Inferior parietal cortex (tissue), 1 donor: ENCODE measurements at regions not wholly inside any gene's neighbourhood (a gene's known extent, or its start where the extent isn't known, plus 50 kb on each side); places are given as distances from the start of the nearest gene placed in this dataset.

ENCODE experiments used
- DNase-seq: peaks from one replicate; pipeline ENCODE4 v3.0.0-alpha.2; 2016; ENCODE audit errors: extremely low spot score

DNA sequence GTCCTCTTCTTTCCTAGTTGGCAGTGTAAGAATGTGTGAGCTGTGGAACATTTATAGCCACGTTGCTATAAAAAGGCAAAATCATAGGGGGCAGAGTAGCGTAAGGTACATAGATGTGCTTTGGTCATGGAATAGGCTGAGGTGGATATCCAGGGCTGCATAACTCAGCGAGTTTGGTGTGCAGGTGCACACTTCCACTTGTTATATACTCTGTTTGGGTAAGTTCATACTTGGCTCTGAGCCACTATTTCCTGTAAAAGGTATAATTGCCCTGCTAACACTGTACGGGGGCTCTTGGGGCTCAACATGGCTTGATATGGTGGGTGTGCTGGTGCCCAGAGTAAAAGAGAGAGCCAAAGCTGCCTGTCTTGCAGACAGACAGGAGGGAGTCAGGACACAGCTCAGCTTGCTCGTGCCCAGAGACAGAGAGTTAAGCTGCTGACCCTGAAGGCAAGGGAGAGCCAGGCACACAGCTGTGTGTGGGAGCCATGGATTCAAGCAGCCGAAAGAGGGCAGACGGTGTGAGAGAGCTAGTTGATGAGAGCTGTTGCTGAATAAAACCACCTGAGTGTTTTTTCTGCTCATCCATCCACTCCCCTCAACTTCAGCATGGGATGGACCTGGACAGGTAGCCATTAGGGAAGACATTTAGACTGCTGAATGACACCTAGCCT is 126.7 kb downstream of the DKK1 start:
- DNase-seq: no peak

DNA sequence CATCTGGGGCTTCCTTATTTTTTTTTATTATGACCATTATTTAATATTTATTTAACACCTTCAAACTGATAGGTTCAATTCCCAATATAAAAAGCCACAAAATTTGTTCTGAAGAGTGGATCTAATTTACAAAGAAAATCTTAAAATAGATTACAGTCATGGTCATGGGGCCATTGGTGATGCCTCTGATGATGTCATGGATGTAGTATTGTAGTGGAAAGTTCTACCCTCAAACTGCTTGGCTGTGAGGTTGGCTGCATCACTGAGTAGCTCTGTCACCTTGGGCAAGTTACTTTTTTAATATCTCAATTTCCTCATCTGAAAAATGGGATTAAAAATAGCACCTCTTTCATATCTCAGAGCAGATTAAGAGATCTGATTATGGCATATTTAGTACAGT is 128.5 kb downstream of the DKK1 start:
- no peak for DNase-seq

DNA sequence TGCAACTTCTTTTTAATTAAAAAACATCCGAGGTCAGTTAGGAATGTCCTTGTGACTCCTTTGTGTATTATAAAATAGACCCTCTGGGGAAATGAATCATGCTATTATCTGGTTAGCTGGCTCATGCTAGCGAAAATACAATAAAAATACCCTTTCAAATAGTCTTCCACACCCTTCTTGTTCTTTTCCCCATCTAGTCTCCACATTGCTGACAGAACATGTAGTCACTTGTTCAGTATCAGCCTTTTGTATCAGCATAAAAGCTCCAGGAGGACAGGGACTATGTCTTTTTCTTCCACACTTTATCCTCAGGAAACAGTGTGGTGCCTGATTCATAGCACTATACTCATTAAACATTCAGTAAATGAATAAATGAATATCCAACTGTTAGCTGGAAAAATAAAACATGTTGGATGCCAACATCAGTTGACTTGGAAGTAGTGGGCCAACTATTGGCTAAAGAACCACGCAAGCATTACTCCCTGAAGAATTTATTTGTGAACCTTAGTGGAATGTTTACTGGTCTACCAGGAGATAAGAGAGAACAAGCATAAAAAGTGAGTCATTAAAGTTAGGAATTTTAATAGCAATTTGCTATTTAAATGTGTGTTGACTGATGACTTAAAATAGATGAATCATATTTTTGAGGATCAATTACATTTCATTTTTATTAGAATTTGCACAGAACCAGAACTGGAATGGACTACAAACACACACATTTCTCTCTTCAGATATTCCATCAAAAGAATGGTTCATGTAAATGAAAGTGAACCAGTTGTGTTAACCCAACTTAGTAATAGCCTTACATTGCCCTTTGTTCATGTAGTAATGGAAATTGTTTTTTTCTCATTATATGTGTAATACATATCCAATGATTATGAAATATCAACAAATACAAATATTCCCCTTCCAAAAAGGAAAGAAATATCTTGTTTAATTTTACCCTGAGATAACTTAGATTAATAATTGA is 129.6 kb downstream of the DKK1 start:
- no peak for DNase-seq

DNA sequence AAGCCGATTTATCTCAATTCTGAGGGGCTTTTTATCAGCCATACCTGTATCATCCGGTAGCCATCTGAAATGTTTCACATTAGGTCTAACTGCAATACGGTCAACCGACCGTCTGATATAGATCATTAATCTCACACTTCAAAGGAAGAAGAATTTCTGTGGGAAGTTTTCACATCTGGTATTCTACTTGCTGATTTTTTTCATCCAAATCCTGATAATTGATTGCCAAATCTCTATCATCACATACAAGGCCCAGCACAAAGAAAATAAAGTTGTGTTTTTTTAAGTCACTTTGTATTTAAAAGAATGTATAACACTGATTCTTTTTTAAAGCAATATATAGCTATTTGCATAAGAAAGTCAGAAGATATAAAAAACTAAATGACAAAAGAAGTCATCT is 132.3 kb downstream of the DKK1 start:
- no peak for DNase-seq

DNA sequence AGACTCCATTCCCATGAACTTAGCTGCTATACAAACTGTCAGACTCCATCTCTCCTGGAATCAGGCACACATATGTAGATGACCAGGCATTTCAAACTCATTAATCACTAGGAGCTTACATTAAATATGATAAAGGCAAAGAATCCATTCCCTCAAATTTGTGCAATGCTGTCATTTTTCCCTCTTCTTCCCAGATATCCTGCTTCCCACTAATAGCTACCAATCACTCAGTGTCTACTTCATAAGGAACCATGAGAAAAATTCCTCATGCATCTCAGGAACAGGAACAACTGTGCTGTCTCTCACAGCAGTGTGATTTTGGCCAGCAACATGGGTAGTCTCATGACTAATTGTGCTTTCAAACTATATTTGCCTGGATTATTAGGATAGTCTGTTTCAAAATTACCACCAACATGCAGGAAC is 133.9 kb downstream of the DKK1 start:
- DNase-seq: no peak

DNA sequence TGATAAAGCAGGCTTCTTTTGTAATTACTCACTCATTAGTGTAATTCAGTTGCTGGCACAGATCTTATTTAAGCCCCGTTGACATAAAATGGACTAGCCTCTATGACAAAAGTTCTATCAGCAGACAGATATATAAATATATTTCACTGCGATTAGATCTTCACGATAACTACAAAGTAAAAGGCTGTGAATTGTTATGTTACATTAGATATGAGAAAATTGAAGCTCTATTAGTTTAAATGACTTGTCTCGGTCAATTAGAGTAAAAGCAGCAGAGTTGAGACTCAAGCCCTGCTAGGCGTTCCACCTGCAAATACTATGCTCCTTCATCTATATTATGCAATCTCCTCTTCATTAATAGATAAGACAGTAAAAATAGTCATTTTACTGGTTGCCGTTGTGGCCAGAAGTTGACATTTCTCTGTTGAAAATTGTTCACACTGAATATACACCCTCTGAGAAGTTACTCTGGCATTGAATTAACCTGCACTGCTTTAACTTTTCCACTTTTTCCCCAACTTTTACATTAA is 136.7 kb downstream of the DKK1 start:
- no peak for DNase-seq

DNA sequence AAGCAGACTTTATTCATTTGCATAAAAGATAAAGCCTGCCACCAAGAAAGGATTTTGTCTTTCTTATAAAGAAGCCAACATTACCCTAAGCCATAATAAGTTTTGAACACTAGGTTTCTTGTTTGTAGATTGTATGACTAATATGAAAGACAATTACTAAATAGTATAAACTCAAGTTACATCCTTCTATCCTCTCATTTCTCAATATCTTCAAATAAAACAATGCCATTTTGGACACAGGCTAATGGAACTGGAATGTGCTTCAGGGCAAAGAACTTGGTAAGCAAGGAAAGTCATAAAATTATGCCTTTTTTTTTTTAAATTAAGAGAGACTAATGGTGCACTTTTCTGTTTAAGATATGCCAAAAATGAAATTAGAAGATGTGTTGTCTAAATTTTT is 137.7 kb downstream of the DKK1 start:
- DNase-seq: no peak

DNA sequence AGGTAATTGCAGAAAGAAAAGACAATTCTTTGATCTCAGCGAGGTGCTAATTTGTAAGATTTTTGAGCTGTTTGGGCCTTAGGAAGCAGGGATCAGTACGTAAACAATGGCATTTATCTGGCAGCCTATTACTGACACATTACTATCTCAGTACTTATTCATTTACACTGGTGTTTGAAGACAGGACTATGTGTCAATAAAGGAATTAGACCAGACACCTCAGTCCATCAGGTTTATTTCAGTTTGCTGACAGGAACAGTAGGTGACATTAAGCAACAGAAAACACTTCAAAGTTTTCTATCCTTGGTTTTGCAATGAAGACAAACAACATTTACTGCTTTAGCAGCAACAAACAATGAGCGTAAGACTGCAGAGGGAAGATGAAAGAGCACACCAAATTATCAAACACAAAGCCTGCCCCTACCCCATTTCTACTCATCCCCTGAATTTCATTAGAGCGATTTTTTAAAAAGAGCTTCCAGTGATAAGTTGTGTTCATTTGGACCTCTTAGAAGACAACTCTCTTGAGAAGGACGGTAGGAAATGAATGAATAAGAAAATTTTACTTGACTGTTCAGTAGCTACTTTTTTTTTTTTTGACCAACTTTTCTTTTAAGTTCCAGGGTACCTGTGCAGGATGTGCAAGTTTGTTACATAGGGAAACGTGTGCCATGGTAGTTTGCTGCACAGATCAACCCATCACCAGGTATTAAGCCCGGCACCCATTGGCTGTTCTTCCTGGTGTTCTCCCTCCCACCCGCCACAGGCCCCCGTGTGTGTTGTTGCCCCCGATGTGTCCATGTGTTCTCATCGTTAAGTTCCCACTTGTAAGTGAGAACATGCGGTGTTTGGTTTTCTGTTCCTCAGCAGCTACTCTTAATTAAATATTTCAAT is 138.8 kb downstream of the DKK1 start:
- DNase-seq: no peak

DNA sequence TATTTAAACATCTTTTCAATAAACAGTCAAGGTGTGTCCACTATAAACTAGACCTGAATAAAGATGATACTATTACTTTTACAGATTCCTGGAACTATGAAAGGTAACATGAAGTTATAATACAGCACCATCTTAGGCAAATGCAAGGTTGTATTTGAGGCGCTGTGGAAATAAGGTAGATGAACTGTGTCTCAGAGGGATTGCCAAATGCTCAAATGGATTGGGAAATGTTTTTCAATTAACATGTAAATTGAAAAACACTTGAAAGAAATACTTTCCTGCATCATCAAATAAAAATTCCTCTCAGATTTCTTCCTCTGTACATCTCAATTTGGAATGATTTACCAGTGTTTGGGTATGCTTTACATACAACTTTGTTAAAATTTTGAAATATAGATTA is 139.4 kb downstream of the DKK1 start:
- no peak for DNase-seq

DNA sequence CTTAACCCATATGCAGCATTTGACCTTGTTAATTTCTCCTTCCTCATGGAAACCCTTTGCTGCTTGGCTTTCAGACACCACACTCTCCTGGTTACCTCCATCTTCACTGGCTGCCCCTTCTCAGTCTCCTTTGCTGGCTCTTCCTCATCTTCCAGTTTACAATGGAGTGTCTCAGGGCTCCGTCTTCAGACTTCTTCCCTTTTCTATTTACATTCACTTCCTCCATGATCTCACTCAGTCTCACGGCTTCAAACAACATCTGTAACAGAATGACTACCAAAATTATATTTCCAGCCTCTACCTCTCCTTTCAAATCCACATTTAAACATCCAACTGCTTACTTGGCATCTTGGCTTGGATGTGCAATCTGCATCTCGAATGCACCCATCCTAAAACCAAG is 140.4 kb downstream of the DKK1 start:
- no peak for DNase-seq

DNA sequence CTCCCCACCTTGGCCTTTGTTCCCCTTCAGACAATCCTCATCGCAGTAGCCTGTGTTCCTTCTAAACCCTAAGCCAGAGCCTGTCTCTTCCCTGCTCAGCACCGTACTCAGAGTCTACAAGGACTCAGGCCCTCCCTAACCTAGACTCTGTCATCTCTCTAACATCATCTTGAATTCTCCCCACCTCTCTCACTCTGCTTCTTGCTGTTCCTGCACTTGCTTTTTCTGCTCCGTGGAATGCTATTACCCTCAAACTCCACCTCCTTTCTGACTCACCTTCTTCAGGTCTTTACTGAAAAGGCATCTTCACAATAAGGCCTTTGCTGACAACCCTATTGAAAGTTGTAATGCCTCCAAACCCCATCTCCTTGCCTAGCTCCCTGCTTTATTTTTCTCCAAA is 141.0 kb downstream of the DKK1 start:
- DNase-seq: no peak

DNA sequence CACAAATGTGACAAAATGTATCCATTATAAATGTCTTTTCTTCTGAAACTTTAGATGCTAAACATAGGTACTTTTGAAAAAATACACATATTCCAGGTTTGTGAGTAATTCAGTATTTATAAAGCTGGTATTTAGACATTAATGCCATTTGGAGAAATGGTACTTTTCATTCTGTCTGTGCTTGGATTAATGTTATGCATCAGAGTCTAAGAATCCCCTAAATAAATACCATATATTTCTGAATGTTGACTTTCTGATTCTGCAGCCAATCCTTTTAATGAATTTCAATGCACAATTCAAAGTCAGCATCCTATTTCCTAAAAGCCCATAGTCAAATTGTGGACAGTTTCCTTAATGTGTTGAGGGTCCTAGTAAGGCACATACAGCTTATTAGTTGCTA is 145.0 kb downstream of the DKK1 start:
- no peak for DNase-seq

DNA sequence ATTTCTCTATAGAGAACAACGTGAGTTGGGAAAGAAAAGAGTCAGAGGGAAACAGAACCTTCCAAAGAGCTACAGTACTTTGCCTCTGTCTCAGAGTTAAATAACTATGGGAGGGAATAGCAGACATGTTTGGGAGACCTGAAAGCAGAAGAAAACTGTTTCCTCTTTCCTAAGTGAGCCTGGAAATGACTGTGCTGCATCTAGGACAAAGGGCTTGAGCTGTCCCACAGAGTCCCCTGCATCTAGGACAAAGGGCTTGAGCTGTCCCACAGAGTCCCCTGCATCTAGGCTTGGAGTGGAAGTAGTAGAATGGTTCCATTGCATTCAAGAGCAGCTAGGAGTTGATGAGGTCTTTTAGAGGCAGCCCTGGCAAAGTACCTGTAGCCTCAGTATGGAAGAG is 149.7 kb downstream of the DKK1 start:
- DNase-seq: no peak

DNA sequence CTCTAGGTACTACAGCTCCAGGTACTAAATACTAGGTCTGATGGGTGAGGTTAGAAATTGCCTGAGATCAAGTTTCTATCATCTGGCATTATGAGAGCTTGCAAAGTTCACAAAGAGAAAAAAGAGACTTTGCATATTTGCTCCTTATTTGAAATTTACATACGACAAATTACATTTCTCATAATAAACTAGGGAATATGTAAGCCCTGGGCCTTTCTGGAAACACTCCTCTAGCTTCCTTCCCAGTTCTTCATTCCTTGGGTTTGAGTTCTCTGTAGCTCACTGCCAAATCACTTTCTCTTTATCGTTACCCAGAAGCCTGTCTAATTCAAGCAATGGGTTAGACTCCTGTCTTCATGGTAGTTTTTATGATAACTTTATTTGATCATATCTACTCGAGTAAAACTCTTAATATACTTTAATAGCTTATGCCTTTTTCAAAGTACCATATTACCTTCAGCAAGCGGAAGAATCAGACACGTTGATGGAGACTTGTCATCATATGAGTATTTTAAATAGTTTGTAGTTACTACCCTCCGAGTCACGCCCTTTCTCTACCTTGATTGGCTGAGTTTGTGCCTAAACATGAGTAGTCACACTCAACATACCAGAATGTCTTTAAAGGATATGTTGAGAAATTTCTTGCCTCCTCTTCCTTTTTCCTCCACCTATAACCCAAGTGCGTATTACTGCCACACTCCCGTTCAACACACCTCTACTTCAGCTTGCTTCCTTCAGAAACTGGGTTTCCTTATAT is 150.5 kb downstream of the DKK1 start:
- no peak for DNase-seq

DNA sequence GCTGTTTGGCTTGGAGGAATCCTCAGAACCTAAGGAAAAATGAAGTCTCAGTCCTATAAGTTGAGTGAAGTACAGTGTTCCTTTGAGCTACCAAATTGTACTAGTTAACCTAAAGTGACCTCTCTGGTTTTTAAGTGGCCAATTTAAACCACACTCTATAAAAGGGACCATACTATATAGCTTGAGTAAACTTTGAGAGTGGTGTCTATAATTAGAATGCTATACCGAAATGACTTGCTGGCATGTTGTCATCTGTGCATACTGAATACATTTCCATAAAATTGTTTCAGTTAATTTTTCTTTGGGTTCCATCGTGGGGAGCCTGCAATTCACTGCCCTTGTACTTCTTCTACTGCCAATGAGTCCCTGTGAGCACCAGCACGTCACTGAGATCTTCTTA is 151.1 kb downstream of the DKK1 start:
- DNase-seq: no peak

DNA sequence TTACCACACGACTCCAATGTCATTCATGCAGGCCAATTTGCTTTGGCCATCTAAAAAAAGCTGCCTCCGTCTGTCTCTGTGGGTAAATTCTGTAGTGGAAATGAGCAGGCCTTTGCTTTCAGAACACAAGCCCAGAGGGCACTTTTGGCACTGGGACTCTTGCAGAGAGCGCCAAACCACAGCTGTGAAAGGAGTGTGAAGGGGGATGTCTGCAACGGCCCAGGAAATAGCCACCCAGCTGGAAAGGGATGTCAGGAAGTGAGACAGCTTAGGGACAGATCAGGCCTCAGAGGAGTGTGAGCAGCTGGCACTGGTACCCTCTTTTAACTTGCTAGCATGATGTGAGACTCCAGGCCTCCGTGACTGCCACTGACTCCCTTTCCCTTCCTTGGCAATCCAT is 152.4 kb downstream of the DKK1 start:
- no peak for DNase-seq

DNA sequence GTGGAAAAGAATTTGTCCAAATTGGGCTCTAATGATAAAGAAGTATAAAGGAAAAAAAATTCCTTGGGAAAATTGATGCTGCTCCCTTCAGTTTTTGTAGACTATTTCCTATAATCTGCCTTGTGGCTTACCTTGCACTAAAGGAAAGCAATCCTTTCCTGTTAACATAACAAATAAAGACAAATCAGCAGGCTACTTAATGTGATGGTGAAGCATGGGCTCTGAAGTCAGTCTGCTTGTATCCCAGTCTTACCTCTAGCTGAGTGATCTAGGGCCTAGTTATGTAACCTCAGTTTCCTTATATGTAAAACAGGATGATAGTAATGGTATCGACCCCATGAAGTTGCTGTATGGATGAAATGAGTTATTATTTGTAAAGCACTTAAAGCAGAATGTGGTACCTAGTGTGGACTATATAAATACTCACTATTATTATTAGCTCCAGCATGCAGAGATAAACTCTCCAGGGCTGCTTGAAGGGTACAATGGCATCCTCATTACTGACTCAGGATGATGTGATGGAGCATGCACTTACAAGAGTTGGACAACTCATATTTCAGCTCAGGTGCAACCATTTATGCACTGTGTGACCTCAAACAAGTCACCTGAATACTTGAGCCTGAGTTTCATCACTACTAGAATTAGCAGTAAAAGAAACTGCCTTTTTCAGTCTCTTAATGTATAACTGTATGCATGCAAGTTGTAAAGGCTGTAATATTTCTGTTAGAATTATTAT is 156.1 kb downstream of the DKK1 start:
- DNase-seq: no peak

DNA sequence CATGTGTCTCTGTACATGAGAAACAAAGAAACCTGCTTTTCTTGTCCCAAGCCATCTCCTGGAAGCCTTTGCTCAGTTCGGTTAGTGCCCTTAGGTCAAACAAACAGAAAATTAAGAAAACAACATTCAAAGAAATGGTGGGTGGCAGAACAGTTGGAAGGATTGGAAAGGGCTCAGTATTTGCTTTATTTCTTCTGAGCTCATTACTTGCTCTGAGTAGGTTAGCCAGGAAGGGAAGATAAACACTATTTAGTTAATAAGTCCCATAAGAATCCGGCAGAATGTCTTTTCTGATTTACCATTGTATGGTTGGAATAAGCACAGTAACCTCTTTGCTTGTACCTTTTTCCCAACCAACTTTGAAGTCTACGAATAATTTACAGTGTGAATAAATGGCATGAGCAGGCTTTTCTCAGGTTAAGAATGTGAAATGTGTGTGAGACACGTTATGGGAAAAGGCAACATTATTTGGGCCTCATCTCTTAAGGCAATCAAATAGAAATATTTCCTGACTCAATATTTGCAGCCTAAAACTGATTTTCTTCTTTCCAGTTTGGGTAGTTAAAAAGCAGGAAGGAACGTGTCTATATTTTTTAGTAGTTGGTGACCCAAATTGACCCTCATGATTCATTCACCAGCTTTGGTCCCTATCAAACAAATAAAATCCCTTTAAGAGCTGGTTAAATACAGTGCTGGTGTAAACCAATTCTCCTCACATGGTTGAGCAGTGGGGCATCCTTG is 158.5 kb downstream of the DKK1 start:
- DNase-seq: no peak

DNA sequence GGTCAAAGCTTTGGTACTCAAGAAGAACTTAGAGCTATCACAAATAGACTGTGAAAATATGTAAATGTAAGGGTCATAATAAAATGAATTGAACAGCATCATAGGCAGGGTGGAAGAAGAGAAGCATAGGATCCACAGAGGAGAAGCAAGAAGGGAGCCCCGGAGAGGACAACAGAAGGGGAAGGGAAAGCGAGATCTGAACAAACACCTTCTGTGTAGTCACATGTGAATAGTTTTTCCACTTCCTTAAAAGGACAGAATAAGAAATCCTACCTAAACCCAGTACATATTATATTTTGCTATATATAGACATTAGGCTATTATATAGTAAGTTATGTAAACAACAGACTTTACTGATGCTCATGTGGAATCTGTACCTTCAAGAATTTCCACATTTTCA is 160.2 kb downstream of the DKK1 start:
- DNase-seq: no peak

DNA sequence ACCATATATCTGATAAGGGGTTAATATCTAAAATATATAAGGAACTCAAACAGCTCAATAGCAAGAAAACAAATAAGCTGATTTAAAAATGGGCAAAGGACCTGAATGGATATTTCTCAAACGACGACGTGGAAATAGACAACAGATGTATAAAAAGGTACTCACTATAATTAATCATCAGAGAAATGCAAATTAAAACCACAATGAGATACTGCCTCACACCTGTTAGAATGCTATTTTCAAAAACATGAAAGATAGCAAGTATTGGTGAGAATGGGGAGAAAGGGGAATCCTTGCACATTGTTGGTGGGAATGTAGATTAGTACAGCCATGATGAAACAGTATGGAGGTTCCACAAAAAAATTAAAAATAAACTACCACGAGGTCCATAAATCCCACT is 163.2 kb downstream of the DKK1 start:
- no peak for DNase-seq
